HEK293 (cell line): ENCODE measurements at regions not wholly inside any gene's neighbourhood (a gene's known extent, or its start where the extent isn't known, plus 50 kb on each side); places are given as distances from the start of the nearest gene placed in this dataset.

Experiments used
- MYNN ChIP-seq: fragments of 450-650 bp; formaldehyde crosslinking; IDR thresholded peaks from 2 replicates; pipeline ENCODE4 v1.5.1; 2016; ENCODE audit warnings: missing biosample characterization, missing genetic modification characterization, borderline replicate concordance
- SP2 ChIP-seq: fragments of 450-650 bp; formaldehyde crosslinking; IDR thresholded peaks from 2 replicates; pipeline ENCODE4 v1.5.1; 2016; ENCODE audit warnings: missing biosample characterization, missing genetic modification characterization
- ZBTB17 ChIP-seq: fragments of 450-650 bp; formaldehyde crosslinking; IDR thresholded peaks from 2 replicates; pipeline ENCODE4 v1.5.1; 2016; ENCODE audit warnings: missing biosample characterization, missing genetic modification characterization
- ZEB2 ChIP-seq: fragments of 450-650 bp; formaldehyde crosslinking; IDR thresholded peaks from 2 replicates; pipeline ENCODE4 v1.5.1; 2016; ENCODE audit warnings: missing biosample characterization, missing genetic modification characterization
- ZNF10 ChIP-seq: fragments of 450-650 bp; formaldehyde crosslinking; IDR thresholded peaks from 2 replicates; pipeline ENCODE4 v1.5.1; 2017; ENCODE audit warnings: missing biosample characterization, missing genetic modification characterization
- ZNF138 ChIP-seq: fragments of 450-650 bp; formaldehyde crosslinking; IDR thresholded peaks from 2 replicates; pipeline ENCODE4 v1.5.1; 2016; ENCODE audit warnings: missing biosample characterization, missing genetic modification characterization, borderline replicate concordance
- ZNF146 ChIP-seq: fragments of 450-650 bp; formaldehyde crosslinking; IDR thresholded peaks from 2 replicates; pipeline ENCODE4 v1.5.1; 2016; ENCODE audit warnings: missing biosample characterization, missing genetic modification characterization
- ZNF549 ChIP-seq: fragments of 450-650 bp; IDR thresholded peaks from 2 replicates; pipeline ENCODE4 v1.5.1; 2018; ENCODE audit warnings: missing biosample characterization, missing genetic modification characterization, mild to moderate bottlenecking, inconsistent platforms, moderate library complexity
- TF ChIP-seq, protein P1 (sequence below): fragments of 450-650 bp; formaldehyde crosslinking; IDR thresholded peaks from 2 replicates; pipeline ENCODE4 v1.5.1; 2016; ENCODE audit warnings: missing biosample characterization, missing genetic modification characterization
- TF ChIP-seq, protein P2 (sequence below): fragments of 450-650 bp; formaldehyde crosslinking; IDR thresholded peaks from 2 replicates; pipeline ENCODE4 v1.5.1; 2016; ENCODE audit warnings: missing biosample characterization, missing genetic modification characterization, low read depth
- TF ChIP-seq, protein P3 (sequence below): fragments of 450-650 bp; formaldehyde crosslinking; IDR thresholded peaks from 2 replicates; pipeline ENCODE4 v1.5.1; 2016; ENCODE audit warnings: missing biosample characterization, missing genetic modification characterization, borderline replicate concordance
- TF ChIP-seq, protein P4 (sequence below): fragments of 450-650 bp; formaldehyde crosslinking; IDR thresholded peaks from 2 replicates; pipeline ENCODE4 v1.5.1; 2016; ENCODE audit warnings: missing biosample characterization, missing genetic modification characterization
- TF ChIP-seq, protein P5 (sequence below): fragments of 450-650 bp; formaldehyde crosslinking; IDR thresholded peaks from 2 replicates; pipeline ENCODE4 v1.5.1; 2016; ENCODE audit warnings: missing biosample characterization, missing genetic modification characterization

DNA sequence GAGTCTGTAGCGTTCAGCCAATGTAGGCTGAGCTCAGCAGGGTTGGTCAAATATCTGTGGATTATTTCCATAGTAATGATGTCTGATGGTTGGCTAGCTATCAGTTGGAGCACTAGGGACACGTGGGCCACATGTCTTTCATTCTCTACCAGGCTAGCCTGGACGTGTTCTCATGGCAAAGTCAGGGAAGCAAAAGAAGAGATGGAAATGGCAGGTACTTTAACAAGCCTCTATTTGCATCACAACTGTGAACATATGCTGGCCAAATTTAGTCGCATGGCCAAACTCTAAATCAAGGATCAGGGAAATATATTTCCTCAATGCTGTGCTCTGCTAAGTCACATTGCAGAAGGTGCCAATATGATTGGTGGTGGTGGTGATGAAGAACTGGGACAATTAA is 371.6 kb upstream of the CHST9 start:
- TF ChIP-seq ZNF146 (tag by site-specific recombination), result no peak
- no peak for TF ChIP-seq ZEB2
- TF ChIP-seq, protein P1, sequence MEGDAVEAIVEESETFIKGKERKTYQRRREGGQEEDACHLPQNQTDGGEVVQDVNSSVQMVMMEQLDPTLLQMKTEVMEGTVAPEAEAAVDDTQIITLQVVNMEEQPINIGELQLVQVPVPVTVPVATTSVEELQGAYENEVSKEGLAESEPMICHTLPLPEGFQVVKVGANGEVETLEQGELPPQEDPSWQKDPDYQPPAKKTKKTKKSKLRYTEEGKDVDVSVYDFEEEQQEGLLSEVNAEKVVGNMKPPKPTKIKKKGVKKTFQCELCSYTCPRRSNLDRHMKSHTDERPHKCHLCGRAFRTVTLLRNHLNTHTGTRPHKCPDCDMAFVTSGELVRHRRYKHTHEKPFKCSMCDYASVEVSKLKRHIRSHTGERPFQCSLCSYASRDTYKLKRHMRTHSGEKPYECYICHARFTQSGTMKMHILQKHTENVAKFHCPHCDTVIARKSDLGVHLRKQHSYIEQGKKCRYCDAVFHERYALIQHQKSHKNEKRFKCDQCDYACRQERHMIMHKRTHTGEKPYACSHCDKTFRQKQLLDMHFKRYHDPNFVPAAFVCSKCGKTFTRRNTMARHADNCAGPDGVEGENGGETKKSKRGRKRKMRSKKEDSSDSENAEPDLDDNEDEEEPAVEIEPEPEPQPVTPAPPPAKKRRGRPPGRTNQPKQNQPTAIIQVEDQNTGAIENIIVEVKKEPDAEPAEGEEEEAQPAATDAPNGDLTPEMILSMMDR, result no peak
- no peak for TF ChIP-seq MYNN (tag by site-specific recombination)
- TF ChIP-seq, protein P2, sequence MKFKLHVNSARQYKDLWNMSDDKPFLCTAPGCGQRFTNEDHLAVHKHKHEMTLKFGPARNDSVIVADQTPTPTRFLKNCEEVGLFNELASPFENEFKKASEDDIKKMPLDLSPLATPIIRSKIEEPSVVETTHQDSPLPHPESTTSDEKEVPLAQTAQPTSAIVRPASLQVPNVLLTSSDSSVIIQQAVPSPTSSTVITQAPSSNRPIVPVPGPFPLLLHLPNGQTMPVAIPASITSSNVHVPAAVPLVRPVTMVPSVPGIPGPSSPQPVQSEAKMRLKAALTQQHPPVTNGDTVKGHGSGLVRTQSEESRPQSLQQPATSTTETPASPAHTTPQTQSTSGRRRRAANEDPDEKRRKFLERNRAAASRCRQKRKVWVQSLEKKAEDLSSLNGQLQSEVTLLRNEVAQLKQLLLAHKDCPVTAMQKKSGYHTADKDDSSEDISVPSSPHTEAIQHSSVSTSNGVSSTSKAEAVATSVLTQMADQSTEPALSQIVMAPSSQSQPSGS (tag by site-specific recombination), result no peak
- TF ChIP-seq, protein P3, sequence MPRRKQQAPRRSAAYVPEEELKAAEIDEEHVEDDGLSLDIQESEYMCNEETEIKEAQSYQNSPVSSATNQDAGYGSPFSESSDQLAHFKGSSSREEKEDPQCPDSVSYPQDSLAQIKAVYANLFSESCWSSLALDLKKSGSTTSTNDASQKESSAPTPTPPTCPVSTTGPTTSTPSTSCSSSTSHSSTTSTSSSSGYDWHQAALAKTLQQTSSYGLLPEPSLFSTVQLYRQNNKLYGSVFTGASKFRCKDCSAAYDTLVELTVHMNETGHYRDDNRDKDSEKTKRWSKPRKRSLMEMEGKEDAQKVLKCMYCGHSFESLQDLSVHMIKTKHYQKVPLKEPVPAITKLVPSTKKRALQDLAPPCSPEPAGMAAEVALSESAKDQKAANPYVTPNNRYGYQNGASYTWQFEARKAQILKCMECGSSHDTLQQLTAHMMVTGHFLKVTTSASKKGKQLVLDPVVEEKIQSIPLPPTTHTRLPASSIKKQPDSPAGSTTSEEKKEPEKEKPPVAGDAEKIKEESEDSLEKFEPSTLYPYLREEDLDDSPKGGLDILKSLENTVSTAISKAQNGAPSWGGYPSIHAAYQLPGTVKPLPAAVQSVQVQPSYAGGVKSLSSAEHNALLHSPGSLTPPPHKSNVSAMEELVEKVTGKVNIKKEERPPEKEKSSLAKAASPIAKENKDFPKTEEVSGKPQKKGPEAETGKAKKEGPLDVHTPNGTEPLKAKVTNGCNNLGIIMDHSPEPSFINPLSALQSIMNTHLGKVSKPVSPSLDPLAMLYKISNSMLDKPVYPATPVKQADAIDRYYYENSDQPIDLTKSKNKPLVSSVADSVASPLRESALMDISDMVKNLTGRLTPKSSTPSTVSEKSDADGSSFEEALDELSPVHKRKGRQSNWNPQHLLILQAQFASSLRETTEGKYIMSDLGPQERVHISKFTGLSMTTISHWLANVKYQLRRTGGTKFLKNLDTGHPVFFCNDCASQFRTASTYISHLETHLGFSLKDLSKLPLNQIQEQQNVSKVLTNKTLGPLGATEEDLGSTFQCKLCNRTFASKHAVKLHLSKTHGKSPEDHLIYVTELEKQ (tag by site-specific recombination), result no peak
- TF ChIP-seq, protein P4, sequence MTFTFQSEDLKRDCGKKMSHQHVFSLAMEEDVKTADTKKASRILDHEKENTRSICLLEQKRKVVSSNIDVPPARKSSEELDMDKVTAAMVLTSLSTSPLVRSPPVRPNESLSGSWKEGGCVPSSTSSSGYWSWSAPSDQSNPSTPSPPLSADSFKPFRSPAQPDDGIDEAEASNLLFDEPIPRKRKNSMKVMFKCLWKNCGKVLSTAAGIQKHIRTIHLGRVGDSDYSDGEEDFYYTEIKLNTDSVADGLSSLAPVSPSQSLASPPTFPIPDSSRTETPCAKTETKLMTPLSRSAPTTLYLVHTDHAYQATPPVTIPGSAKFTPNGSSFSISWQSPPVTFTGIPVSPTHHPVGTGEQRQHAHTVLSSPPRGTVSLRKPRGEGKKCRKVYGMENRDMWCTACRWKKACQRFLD (tag by site-specific recombination), result no peak
- TF ChIP-seq ZBTB17 (tag by site-specific recombination), result no peak
- TF ChIP-seq SP2, result no peak
- no peak for TF ChIP-seq ZNF10 (tag by site-specific recombination)
- TF ChIP-seq, protein P5, sequence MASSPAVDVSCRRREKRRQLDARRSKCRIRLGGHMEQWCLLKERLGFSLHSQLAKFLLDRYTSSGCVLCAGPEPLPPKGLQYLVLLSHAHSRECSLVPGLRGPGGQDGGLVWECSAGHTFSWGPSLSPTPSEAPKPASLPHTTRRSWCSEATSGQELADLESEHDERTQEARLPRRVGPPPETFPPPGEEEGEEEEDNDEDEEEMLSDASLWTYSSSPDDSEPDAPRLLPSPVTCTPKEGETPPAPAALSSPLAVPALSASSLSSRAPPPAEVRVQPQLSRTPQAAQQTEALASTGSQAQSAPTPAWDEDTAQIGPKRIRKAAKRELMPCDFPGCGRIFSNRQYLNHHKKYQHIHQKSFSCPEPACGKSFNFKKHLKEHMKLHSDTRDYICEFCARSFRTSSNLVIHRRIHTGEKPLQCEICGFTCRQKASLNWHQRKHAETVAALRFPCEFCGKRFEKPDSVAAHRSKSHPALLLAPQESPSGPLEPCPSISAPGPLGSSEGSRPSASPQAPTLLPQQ (tag by site-specific recombination), result no peak
- no peak for TF ChIP-seq ZNF138 (tag by site-specific recombination)
- TF ChIP-seq ZNF549 (tag by site-specific recombination), result no peak
